Gastroesophageal sphincter (tissue), 3 donors: ENCODE measurements at regions not wholly inside any gene's neighbourhood (a gene's known extent, or its start where the extent isn't known, plus 50 kb on each side); places are given as distances from the start of the nearest gene placed in this dataset.

ENCODE experiments used
- CTCF ChIP-seq, 4 experiments: fragments of 200-600 bp in 2 of 4; fragments of 450-650 bp in 2 of 4; sonication (generic) in 1 of 4; IDR thresholded peaks; one replicate each; pipeline ENCODE4 v1.5.1; 2017 to 2019; ENCODE audit warnings: antibody characterized with exemption in 4 of 4, mild to moderate bottlenecking in 2 of 4, moderate library complexity in 2 of 4
- EP300 ChIP-seq: sonication (generic); formaldehyde crosslinking; IDR thresholded peaks from one replicate; pipeline ENCODE4 v1.6.1; 2017; ENCODE audit warnings: antibody characterized with exemption, mild to moderate bottlenecking
- POLR2A ChIP-seq, 2 donors: fragments of 450-650 bp; IDR thresholded peaks; one replicate each; pipeline ENCODE4 v1.6.1; 2017; ENCODE audit warnings: antibody characterized with exemption in 2 of 2, mild to moderate bottlenecking in 2 of 2, moderate library complexity in 1 of 2
- POLR2AphosphoS5 ChIP-seq: sonication (generic); formaldehyde crosslinking; IDR thresholded peaks from one replicate; pipeline ENCODE4 v1.6.1; 2017; ENCODE audit warnings: antibody characterized with exemption

DNA sequence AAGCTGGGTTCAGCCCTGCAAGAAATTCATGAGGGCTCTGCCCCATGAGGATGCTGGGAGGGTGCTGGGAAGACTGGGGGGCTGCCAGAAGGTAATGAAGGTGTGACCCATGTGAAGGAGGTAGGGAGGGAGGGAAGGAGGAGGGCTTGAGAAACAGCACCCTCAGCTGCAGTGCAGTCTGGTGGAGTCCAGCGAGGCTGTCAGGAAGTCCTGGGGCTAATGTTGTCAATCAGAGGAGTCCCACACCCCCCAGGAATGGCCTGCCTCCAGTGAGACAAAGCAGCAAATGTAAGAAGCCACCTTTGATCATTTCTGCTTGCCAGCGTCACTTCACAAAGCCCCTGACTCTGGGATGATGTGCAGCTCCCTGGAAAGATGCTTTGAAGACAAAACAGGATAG, 248.4 kb downstream of the SH3BP4 start:
- TF ChIP-seq CTCF (IDR thresholded peaks at IDR 0.05) = no peak
- no peak for TF ChIP-seq POLR2A (IDR thresholded peaks at IDR 0.05)
- TF ChIP-seq POLR2AphosphoS5 = no peak
- TF ChIP-seq EP300 = no peak
